ENCODE measurements at regions not wholly inside any gene's neighbourhood (a gene's known extent, or its start where the extent isn't known, plus 50 kb on each side); places are given as distances from the start of the nearest gene placed in this dataset.

GRCh38 chr17:79372470-79373238 lies 238.2 kb downstream of the RBFOX3 start:
- no peak for TF ChIP-seq JUND (IDR thresholded peaks at IDR 0.05; ENCODE audit: low read depth)
- in situ Hi-C loops (cut with HindIII; ENCODE audit: low pct_unique_long_range_greater_than_20kb, low sequenced_read_pairs) = no loop called here
- DNase-seq (ENCODE audit: low read depth in 1 of 2, low spot score in 1 of 2) = no peak

- in situ Hi-C loops (cut with HindIII; ENCODE audit: low pct_unique_long_range_greater_than_20kb, low sequenced_read_pairs) = no loop called here
- TF ChIP-seq JUND (IDR thresholded peaks at IDR 0.05; ENCODE audit: low read depth) = no peak
- no peak for DNase-seq (ENCODE audit: low read depth in 1 of 2, low spot score in 1 of 2)
Observed at GRCh38 chr17:79371984-79372383, 238.9 kb downstream of the RBFOX3 start.

GRCh38 chr17:79370594-79370993 lies 240.3 kb downstream of the RBFOX3 start:
- in situ Hi-C loops (cut with HindIII; ENCODE audit: low pct_unique_long_range_greater_than_20kb, low sequenced_read_pairs) = no loop called here
- DNase-seq (ENCODE audit: low read depth in 1 of 2, low spot score in 1 of 2) = no peak
- no peak for TF ChIP-seq JUND (IDR thresholded peaks at IDR 0.05; ENCODE audit: low read depth)

GRCh38 chr17:79370126-79370525 lies 240.7 kb downstream of the RBFOX3 start:
- no peak for TF ChIP-seq JUND (IDR thresholded peaks at IDR 0.05; ENCODE audit: low read depth)
- in situ Hi-C loops (cut with HindIII; ENCODE audit: low pct_unique_long_range_greater_than_20kb, low sequenced_read_pairs) = no loop called here
- no peak for DNase-seq (ENCODE audit: low read depth in 1 of 2, low spot score in 1 of 2)

GRCh38 chr17:79369532-79369931 lies 241.3 kb downstream of the RBFOX3 start:
- in situ Hi-C loops (cut with HindIII; ENCODE audit: low pct_unique_long_range_greater_than_20kb, low sequenced_read_pairs) = no loop called here
- no peak for DNase-seq (ENCODE audit: low read depth in 1 of 2, low spot score in 1 of 2)
- no peak for TF ChIP-seq JUND (IDR thresholded peaks at IDR 0.05; ENCODE audit: low read depth)

- in situ Hi-C loops (cut with HindIII; ENCODE audit: low pct_unique_long_range_greater_than_20kb, low sequenced_read_pairs) = no loop called here
- TF ChIP-seq JUND (IDR thresholded peaks at IDR 0.05; ENCODE audit: low read depth) = no peak
- no peak for DNase-seq (ENCODE audit: low read depth in 1 of 2, low spot score in 1 of 2)
Observed at GRCh38 chr17:79369001-79369400, 241.8 kb downstream of the RBFOX3 start.

GRCh38 chr17:79368521-79368920 lies 242.3 kb downstream of the RBFOX3 start:
- DNase-seq (ENCODE audit: low read depth in 1 of 2, low spot score in 1 of 2) = no peak
- no peak for TF ChIP-seq JUND (IDR thresholded peaks at IDR 0.05; ENCODE audit: low read depth)
- in situ Hi-C loops (cut with HindIII; ENCODE audit: low pct_unique_long_range_greater_than_20kb, low sequenced_read_pairs) = no loop called here

GRCh38 chr17:79366988-79367571 lies 243.8 kb downstream of the RBFOX3 start:
- in situ Hi-C loops (cut with HindIII; ENCODE audit: low pct_unique_long_range_greater_than_20kb, low sequenced_read_pairs) = no loop called here
- TF ChIP-seq JUND (IDR thresholded peaks at IDR 0.05; ENCODE audit: low read depth) = no peak
- DNase-seq (ENCODE audit: low read depth in 1 of 2, low spot score in 1 of 2) = no peak

GRCh38 chr17:79365836-79366770 lies 244.7 kb downstream of the RBFOX3 start:
- DNase-seq (ENCODE audit: low read depth in 1 of 2, low spot score in 1 of 2) = no peak
- in situ Hi-C loops (cut with HindIII; ENCODE audit: low pct_unique_long_range_greater_than_20kb, low sequenced_read_pairs) = no loop called here
- no peak for TF ChIP-seq JUND (IDR thresholded peaks at IDR 0.05; ENCODE audit: low read depth)

GRCh38 chr17:79365351-79365750 lies 245.5 kb downstream of the RBFOX3 start:
- in situ Hi-C loops (cut with HindIII; ENCODE audit: low pct_unique_long_range_greater_than_20kb, low sequenced_read_pairs) = no loop called here
- DNase-seq (ENCODE audit: low read depth in 1 of 2, low spot score in 1 of 2) = no peak
- no peak for TF ChIP-seq JUND (IDR thresholded peaks at IDR 0.05; ENCODE audit: low read depth)

- in situ Hi-C loops (cut with HindIII; ENCODE audit: low pct_unique_long_range_greater_than_20kb, low sequenced_read_pairs) = no loop called here
- no peak for TF ChIP-seq JUND (IDR thresholded peaks at IDR 0.05; ENCODE audit: low read depth)
- no peak for DNase-seq (ENCODE audit: low read depth in 1 of 2, low spot score in 1 of 2)
Observed at GRCh38 chr17:79364315-79365094, 246.3 kb downstream of the RBFOX3 start.
